ENCODE measurements at regions not wholly inside any gene's neighbourhood (a gene's known extent, or its start where the extent isn't known, plus 50 kb on each side); places are given as distances from the start of the nearest gene placed in this dataset.

DNA sequence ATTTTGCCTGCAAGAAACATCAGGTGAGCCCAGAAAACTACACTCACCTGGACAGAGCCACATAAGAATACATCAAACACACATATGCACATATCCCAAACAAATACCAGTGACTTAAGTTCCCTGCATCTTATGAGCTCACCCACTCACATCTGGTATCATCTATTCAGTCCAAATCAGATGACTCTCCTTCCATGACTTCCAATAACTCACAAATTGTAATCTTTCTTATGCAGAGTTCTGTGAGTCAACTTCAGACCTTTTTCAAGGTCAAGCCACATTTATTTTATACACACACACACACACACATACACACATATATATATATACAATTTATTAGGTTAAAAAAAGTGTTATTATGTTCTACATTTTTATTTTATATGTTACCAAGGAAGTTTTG, 1711.9 kb upstream of the CDH9 start:
- Mint-ChIP-seq H3K27ac (ENCODE audit: unreplicated experiment) (no peak overlapping the region), H3K36me3 (ENCODE audit: insufficient read depth, unreplicated experiment) (no peaks in the 10 kb centered on the region), H3K4me1 (ENCODE audit: low read depth, unreplicated experiment) (no peaks in the 10 kb centered on the region), H3K27me3 (ENCODE audit: unreplicated experiment) (no peaks in the 10 kb centered on the region), H3K9me3 (ENCODE audit: low read depth, unreplicated experiment) (peaks cover 15% of the 10 kb centered on the region), H3K4me3 (ENCODE audit: low read depth, unreplicated experiment) (no peak overlapping the region)
- CTCF ChIA-PET: no interaction called here
- intact Hi-C loops (cut with micrococcal nuclease; ENCODE audit: unreplicated experiment): no loop called here
- no peak for DNase-seq
- TF ChIP-seq, protein P1, sequence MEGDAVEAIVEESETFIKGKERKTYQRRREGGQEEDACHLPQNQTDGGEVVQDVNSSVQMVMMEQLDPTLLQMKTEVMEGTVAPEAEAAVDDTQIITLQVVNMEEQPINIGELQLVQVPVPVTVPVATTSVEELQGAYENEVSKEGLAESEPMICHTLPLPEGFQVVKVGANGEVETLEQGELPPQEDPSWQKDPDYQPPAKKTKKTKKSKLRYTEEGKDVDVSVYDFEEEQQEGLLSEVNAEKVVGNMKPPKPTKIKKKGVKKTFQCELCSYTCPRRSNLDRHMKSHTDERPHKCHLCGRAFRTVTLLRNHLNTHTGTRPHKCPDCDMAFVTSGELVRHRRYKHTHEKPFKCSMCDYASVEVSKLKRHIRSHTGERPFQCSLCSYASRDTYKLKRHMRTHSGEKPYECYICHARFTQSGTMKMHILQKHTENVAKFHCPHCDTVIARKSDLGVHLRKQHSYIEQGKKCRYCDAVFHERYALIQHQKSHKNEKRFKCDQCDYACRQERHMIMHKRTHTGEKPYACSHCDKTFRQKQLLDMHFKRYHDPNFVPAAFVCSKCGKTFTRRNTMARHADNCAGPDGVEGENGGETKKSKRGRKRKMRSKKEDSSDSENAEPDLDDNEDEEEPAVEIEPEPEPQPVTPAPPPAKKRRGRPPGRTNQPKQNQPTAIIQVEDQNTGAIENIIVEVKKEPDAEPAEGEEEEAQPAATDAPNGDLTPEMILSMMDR (IDR thresholded peaks at IDR 0.05; ENCODE audit: unreplicated experiment): no peak
- BruUV-seq (replicated peaks): no TSS peak

DNA sequence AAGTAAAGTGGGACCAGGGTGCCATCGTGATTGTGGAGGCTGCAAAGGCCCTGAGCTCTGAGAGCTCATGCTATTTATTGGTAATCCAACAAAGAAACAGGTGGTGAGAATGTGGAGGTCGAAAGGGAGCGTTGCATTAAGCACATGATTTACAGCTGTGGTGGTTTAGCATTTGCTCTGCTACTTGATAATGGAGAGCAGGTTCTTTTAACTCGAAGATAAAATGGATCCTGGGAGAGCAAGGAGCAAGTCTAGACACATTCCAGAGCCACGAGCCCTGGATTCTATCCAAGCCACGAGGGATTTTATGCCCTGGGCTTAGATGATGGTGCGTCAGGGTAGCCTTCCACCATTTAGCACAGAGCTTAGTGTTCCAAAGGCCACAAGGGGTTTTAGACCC, 1710.1 kb upstream of the CDH9 start:
- H3K36me3 Mint-ChIP-seq (ENCODE audit: insufficient read depth, unreplicated experiment): no peaks in the 10 kb centered on the region
- no peak for DNase-seq
- intact Hi-C loops (cut with micrococcal nuclease; ENCODE audit: unreplicated experiment): no loop called here
- no peaks in the 10 kb centered on the region for H3K4me1 Mint-ChIP-seq (ENCODE audit: low read depth, unreplicated experiment)
- H3K27me3 Mint-ChIP-seq (ENCODE audit: unreplicated experiment): no peaks in the 10 kb centered on the region
- H3K4me3 Mint-ChIP-seq (ENCODE audit: low read depth, unreplicated experiment): no peak overlapping the region
- H3K27ac Mint-ChIP-seq (ENCODE audit: unreplicated experiment): no peak overlapping the region
- TF ChIP-seq, protein P1 (IDR thresholded peaks at IDR 0.05; ENCODE audit: unreplicated experiment): no peak
- H3K9me3 Mint-ChIP-seq (ENCODE audit: low read depth, unreplicated experiment): peaks cover 12% of the 10 kb centered on the region
- no TSS peak for BruUV-seq (replicated peaks)
- CTCF ChIA-PET: no interaction called here

DNA sequence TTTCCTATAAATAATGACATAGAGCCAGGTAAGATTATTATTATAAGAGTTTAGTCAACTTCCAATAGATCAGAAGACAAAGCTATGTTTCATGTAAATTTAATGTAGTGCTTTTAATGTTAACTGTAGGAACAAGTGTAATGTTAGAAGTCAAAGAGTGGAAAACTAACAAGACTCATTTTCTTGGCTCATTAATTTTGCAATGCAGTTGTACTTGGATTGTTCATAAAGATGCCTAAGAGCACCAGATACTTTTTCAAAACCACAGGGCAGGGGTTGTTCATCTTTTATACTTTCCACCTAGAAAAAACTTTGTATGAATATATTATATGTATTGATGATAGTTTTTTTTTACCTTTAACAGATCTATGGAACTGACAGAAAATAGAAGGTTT, 1705.3 kb upstream of the CDH9 start:
- TF ChIP-seq, protein P1 (IDR thresholded peaks at IDR 0.05; ENCODE audit: unreplicated experiment): no peak
- Mint-ChIP-seq H3K36me3 (ENCODE audit: insufficient read depth, unreplicated experiment) (no peaks in the 10 kb centered on the region), H3K4me1 (ENCODE audit: low read depth, unreplicated experiment) (no peaks in the 10 kb centered on the region), H3K27ac (ENCODE audit: unreplicated experiment) (no peak overlapping the region), H3K27me3 (ENCODE audit: unreplicated experiment) (no peaks in the 10 kb centered on the region), H3K4me3 (ENCODE audit: low read depth, unreplicated experiment) (no peak overlapping the region), H3K9me3 (ENCODE audit: low read depth, unreplicated experiment) (peaks cover 10% of the 10 kb centered on the region)
- no TSS peak for BruUV-seq (replicated peaks)
- intact Hi-C loops (cut with micrococcal nuclease; ENCODE audit: unreplicated experiment): no loop called here
- no peak for DNase-seq
- CTCF ChIA-PET: no interaction called here

DNA sequence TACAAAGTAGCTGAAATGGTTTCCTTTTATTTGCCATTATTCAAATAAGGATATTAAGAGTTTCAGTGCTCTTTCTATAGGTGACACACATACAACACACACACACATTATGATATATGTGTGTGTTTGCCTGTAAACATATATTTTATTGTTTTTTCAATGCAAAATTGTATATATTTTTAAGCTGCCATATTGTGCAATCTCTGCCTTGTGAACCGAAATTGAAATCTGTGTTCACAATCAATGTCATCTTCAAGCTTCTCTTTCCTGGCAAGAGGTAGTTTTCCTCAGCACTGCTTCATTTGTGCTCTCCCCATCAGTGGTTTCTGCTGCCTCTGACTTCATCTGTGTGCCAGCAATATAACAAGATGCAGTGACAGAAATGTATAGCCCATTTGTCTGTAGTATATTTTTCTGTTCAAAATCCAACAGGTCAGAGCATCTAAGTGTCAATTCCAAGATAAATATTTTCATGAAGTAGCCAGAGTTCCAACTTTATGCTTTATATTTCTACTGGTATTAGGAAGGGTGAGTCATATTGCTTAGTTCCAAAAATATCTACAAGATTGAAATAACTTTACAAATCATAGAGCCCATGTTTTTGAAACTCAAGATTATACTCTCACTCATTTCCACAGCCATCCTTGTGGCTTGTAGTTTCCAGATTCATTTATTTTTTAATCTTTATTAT, 1704.8 kb upstream of the CDH9 start:
- intact Hi-C loops (cut with micrococcal nuclease; ENCODE audit: unreplicated experiment): no loop called here
- no peaks in the 10 kb centered on the region for H3K4me1 Mint-ChIP-seq (ENCODE audit: low read depth, unreplicated experiment)
- peaks cover 9% of the 10 kb centered on the region for H3K9me3 Mint-ChIP-seq (ENCODE audit: low read depth, unreplicated experiment)
- no peak overlapping the region for H3K27ac Mint-ChIP-seq (ENCODE audit: unreplicated experiment)
- no peak for DNase-seq
- no peaks in the 10 kb centered on the region for H3K27me3 Mint-ChIP-seq (ENCODE audit: unreplicated experiment)
- no TSS peak for BruUV-seq (replicated peaks)
- no peak overlapping the region for H3K4me3 Mint-ChIP-seq (ENCODE audit: low read depth, unreplicated experiment)
- TF ChIP-seq, protein P1 (IDR thresholded peaks at IDR 0.05; ENCODE audit: unreplicated experiment): no peak
- H3K36me3 Mint-ChIP-seq (ENCODE audit: insufficient read depth, unreplicated experiment): no peaks in the 10 kb centered on the region
- CTCF ChIA-PET: interaction anchor here (0.6 kb wide), 1 partner anchor 966 kb away, joined by 3 read pairs; no protein-coding TSS in a partner anchor
